Fibroblast of skin of left quadriceps (primary cell): ENCODE measurements at regions not wholly inside any gene's neighbourhood (a gene's known extent, or its start where the extent isn't known, plus 50 kb on each side); places are given as distances from the start of the nearest gene placed in this dataset.
"Not testable (repeated sequence)": the region's sequence is repeated elsewhere in the genome, so short reads cannot be mapped to it uniquely, and the experiment has no call there.

Source experiments
- DNase-seq, 2 experiments: peaks; one replicate each; pipeline ENCODE4 v3.0.0-alpha.2; 2013; ENCODE audit warnings: low read depth in 2 of 2

- DNase-seq, result no peak
These were observed 841.0 kb upstream of the ID2 start for GRCh38 chr2:7840651-7841380.

GRCh38 chr2:7841751-7842150 lies 840.1 kb upstream of the ID2 start:
- no peak for DNase-seq

GRCh38 chr2:7844414-7844965 lies 837.4 kb upstream of the ID2 start:
- DNase-seq, result no peak

- peak; percentile 99 for DNase-seq
These were observed 836.5 kb upstream of the ID2 start for GRCh38 chr2:7845332-7845731.

GRCh38 chr2:7846607-7847006 lies 835.2 kb upstream of the ID2 start:
- no peak for DNase-seq

GRCh38 chr2:7847321-7847720 lies 834.5 kb upstream of the ID2 start:
- no peak for DNase-seq

- DNase-seq, result no peak
These were observed 832.8 kb upstream of the ID2 start for GRCh38 chr2:7849027-7849426.

- no peak for DNase-seq
These were observed 832.3 kb upstream of the ID2 start for GRCh38 chr2:7849531-7849930.

- DNase-seq, result no peak
These were observed 829.3 kb upstream of the ID2 start for GRCh38 chr2:7852546-7852945.

- DNase-seq, result peak; percentile 61 to 64
These were observed 824.0 kb upstream of the ID2 start for GRCh38 chr2:7857904-7858303.

GRCh38 chr2:7858624-7859023 lies 823.2 kb upstream of the ID2 start:
- no peak for DNase-seq

GRCh38 chr2:7860693-7861092 lies 821.2 kb upstream of the ID2 start:
- DNase-seq, result no peak

- DNase-seq, result no peak
These were observed 819.8 kb upstream of the ID2 start for GRCh38 chr2:7861910-7862702.

- DNase-seq, result no peak
These were observed 815.8 kb upstream of the ID2 start for GRCh38 chr2:7866104-7866503.

GRCh38 chr2:7866825-7867224 lies 815.0 kb upstream of the ID2 start:
- no peak for DNase-seq

- DNase-seq, result no peak
These were observed 814.0 kb upstream of the ID2 start for GRCh38 chr2:7867867-7868266.

- DNase-seq, result no peak
These were observed 813.0 kb upstream of the ID2 start for GRCh38 chr2:7868836-7869235.

GRCh38 chr2:7876445-7876844 lies 805.4 kb upstream of the ID2 start:
- not testable (repeated sequence) for DNase-seq

GRCh38 chr2:7878266-7878665 lies 803.6 kb upstream of the ID2 start:
- not testable (repeated sequence) for DNase-seq

GRCh38 chr2:7878786-7879482 lies 802.9 kb upstream of the ID2 start:
- DNase-seq, result no peak

- no peak for DNase-seq
These were observed 802.4 kb upstream of the ID2 start for GRCh38 chr2:7879483-7879835.

- no peak for DNase-seq
These were observed 801.7 kb upstream of the ID2 start for GRCh38 chr2:7880126-7880525.
